ENCODE measurements at regions not wholly inside any gene's neighbourhood (a gene's known extent, or its start where the extent isn't known, plus 50 kb on each side); places are given as distances from the start of the nearest gene placed in this dataset.
"Not testable (repeated sequence)": the region's sequence is repeated elsewhere in the genome, so short reads cannot be mapped to it uniquely, and the experiment has no call there.

GRCh38 chr7:115789473-115789872 is 241.1 kb downstream of the TFEC start:
- not testable (repeated sequence) for H3K9ac ChIP-seq (ENCODE audit: low read depth, low read length); H3K36me3 ChIP-seq (ENCODE audit: insufficient read depth, low read depth, low read length); H3K4me1 ChIP-seq (ENCODE audit: insufficient read depth, low read length); H3K27me3 ChIP-seq (ENCODE audit: insufficient read depth, low read length); H3K9me3 ChIP-seq (ENCODE audit: insufficient read depth, low read depth, low read length); H3K4me3 ChIP-seq (ENCODE audit: low read length); H3K27ac ChIP-seq (ENCODE audit: low read length)

GRCh38 chr7:115782696-115783490 is 247.7 kb downstream of the TFEC start:
- Histone ChIP-seq H3K4me1 (ENCODE audit: insufficient read depth, low read length) (no peaks in the 10 kb centered on the region), H3K4me3 (ENCODE audit: low read length) (no peak overlapping the region), H3K9me3 (ENCODE audit: insufficient read depth, low read depth, low read length) (no peaks in the 10 kb centered on the region), H3K27me3 (ENCODE audit: insufficient read depth, low read length) (no peaks in the 10 kb centered on the region), H3K27ac (ENCODE audit: low read length) (no peak overlapping the region), H3K36me3 (ENCODE audit: insufficient read depth, low read depth, low read length) (no peaks in the 10 kb centered on the region), H3K9ac (ENCODE audit: low read depth, low read length) (no peak overlapping the region)

GRCh38 chr7:115779561-115779960 is 251.0 kb downstream of the TFEC start:
- Histone ChIP-seq H3K27me3 (ENCODE audit: insufficient read depth, low read length) (no peaks in the 10 kb centered on the region), H3K9ac (ENCODE audit: low read depth, low read length) (no peak overlapping the region), H3K4me3 (ENCODE audit: low read length) (no peak overlapping the region), H3K27ac (ENCODE audit: low read length) (no peak overlapping the region), H3K36me3 (ENCODE audit: insufficient read depth, low read depth, low read length) (no peaks in the 10 kb centered on the region), H3K4me1 (ENCODE audit: insufficient read depth, low read length) (no peaks in the 10 kb centered on the region), H3K9me3 (ENCODE audit: insufficient read depth, low read depth, low read length) (no peaks in the 10 kb centered on the region)

DNA sequence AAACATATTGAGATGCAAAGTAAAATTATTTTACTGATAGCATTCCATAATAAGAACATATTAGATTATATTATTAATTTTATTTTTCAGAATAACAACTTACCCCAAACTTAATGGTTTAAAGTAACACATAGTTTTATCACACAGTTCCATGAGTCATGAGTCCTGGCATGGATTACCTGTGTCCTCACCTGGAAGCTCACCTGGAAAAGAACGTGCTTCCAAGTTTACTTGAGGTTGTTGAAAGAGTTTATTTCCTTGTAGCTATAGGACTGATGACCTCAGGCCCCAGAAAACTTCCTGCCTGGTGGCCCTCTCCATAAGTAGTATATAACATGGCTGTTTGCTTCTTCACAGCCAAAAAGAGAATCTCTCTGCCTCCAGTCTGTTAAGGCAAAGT is 254.6 kb downstream of the TFEC start:
- no peaks in the 10 kb centered on the region for H3K27me3 ChIP-seq (ENCODE audit: insufficient read depth, low read length)
- H3K9me3 ChIP-seq (ENCODE audit: insufficient read depth, low read depth, low read length), result no peaks in the 10 kb centered on the region
- no peak overlapping the region for H3K9ac ChIP-seq (ENCODE audit: low read depth, low read length)
- H3K4me1 ChIP-seq (ENCODE audit: insufficient read depth, low read length), result no peaks in the 10 kb centered on the region
- H3K4me3 ChIP-seq (ENCODE audit: low read length), result no peak overlapping the region
- no peak overlapping the region for H3K27ac ChIP-seq (ENCODE audit: low read length)
- no peaks in the 10 kb centered on the region for H3K36me3 ChIP-seq (ENCODE audit: insufficient read depth, low read depth, low read length)

GRCh38 chr7:115763347-115763746 is 267.2 kb downstream of the TFEC start:
- Histone ChIP-seq H3K4me1 (ENCODE audit: insufficient read depth, low read length) (peaks cover 11% of the 10 kb centered on the region), H3K9ac (ENCODE audit: low read depth, low read length) (no peak overlapping the region), H3K4me3 (ENCODE audit: low read length) (no peak overlapping the region), H3K27me3 (ENCODE audit: insufficient read depth, low read length) (no peaks in the 10 kb centered on the region), H3K27ac (ENCODE audit: low read length) (no peak overlapping the region), H3K9me3 (ENCODE audit: insufficient read depth, low read depth, low read length) (no peaks in the 10 kb centered on the region), H3K36me3 (ENCODE audit: insufficient read depth, low read depth, low read length) (no peaks in the 10 kb centered on the region)

DNA sequence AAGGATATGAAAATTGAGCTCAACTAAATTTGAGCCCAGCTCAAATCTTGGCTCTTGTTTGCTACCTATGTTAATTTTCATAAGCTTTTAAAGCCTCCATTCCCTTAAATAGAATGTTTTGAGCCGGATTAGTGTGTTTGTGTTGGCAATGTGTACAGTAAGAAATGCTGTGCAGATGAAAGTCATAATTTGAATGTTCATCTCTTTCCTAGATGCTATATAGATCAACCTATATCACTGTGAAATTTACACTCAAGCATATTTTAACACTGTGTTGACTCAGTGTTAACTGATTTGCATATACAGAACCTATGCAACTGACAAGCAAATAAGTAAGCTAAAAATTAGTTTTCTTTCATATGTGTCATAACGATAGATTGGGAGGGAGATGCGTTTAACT is 272.5 kb downstream of the TFEC start:
- H3K27ac ChIP-seq (ENCODE audit: low read length), result no peak overlapping the region
- no peak overlapping the region for H3K4me3 ChIP-seq (ENCODE audit: low read length)
- no peaks in the 10 kb centered on the region for H3K4me1 ChIP-seq (ENCODE audit: insufficient read depth, low read length)
- no peaks in the 10 kb centered on the region for H3K27me3 ChIP-seq (ENCODE audit: insufficient read depth, low read length)
- no peaks in the 10 kb centered on the region for H3K9me3 ChIP-seq (ENCODE audit: insufficient read depth, low read depth, low read length)
- H3K9ac ChIP-seq (ENCODE audit: low read depth, low read length), result no peak overlapping the region
- H3K36me3 ChIP-seq (ENCODE audit: insufficient read depth, low read depth, low read length), result no peaks in the 10 kb centered on the region

GRCh38 chr7:115754226-115754625 is 276.3 kb downstream of the TFEC start:
- Histone ChIP-seq H3K9me3 (ENCODE audit: insufficient read depth, low read depth, low read length) (no peaks in the 10 kb centered on the region), H3K4me1 (ENCODE audit: insufficient read depth, low read length) (no peaks in the 10 kb centered on the region), H3K4me3 (ENCODE audit: low read length) (no peak overlapping the region), H3K27me3 (ENCODE audit: insufficient read depth, low read length) (no peaks in the 10 kb centered on the region), H3K27ac (ENCODE audit: low read length) (no peak overlapping the region), H3K36me3 (ENCODE audit: insufficient read depth, low read depth, low read length) (no peaks in the 10 kb centered on the region), H3K9ac (ENCODE audit: low read depth, low read length) (no peak overlapping the region)

- no peak overlapping the region for H3K4me3 ChIP-seq (ENCODE audit: low read length)
- no peaks in the 10 kb centered on the region for H3K27me3 ChIP-seq (ENCODE audit: insufficient read depth, low read length)
- no peaks in the 10 kb centered on the region for H3K4me1 ChIP-seq (ENCODE audit: insufficient read depth, low read length)
- no peak overlapping the region for H3K9ac ChIP-seq (ENCODE audit: low read depth, low read length)
- H3K36me3 ChIP-seq (ENCODE audit: insufficient read depth, low read depth, low read length), result no peaks in the 10 kb centered on the region
- H3K9me3 ChIP-seq (ENCODE audit: insufficient read depth, low read depth, low read length), result no peaks in the 10 kb centered on the region
- no peak overlapping the region for H3K27ac ChIP-seq (ENCODE audit: low read length)
Observed at GRCh38 chr7:115749924-115750323, 280.6 kb downstream of the TFEC start.

GRCh38 chr7:115748123-115748738 is 282.3 kb downstream of the TFEC start:
- Histone ChIP-seq H3K36me3 (ENCODE audit: insufficient read depth, low read depth, low read length) (no peaks in the 10 kb centered on the region), H3K4me1 (ENCODE audit: insufficient read depth, low read length) (no peaks in the 10 kb centered on the region), H3K27ac (ENCODE audit: low read length) (no peak overlapping the region), H3K9ac (ENCODE audit: low read depth, low read length) (no peak overlapping the region), H3K9me3 (ENCODE audit: insufficient read depth, low read depth, low read length) (no peaks in the 10 kb centered on the region), H3K4me3 (ENCODE audit: low read length) (no peak overlapping the region), H3K27me3 (ENCODE audit: insufficient read depth, low read length) (no peaks in the 10 kb centered on the region)

GRCh38 chr7:115747174-115747573 is 283.4 kb downstream of the TFEC start:
- Histone ChIP-seq H3K4me1 (ENCODE audit: insufficient read depth, low read length) (no peaks in the 10 kb centered on the region), H3K27me3 (ENCODE audit: insufficient read depth, low read length) (no peaks in the 10 kb centered on the region), H3K4me3 (ENCODE audit: low read length) (no peak overlapping the region), H3K9ac (ENCODE audit: low read depth, low read length) (no peak overlapping the region), H3K36me3 (ENCODE audit: insufficient read depth, low read depth, low read length) (no peaks in the 10 kb centered on the region), H3K9me3 (ENCODE audit: insufficient read depth, low read depth, low read length) (no peaks in the 10 kb centered on the region), H3K27ac (ENCODE audit: low read length) (no peak overlapping the region)

GRCh38 chr7:115740043-115740442 is 290.5 kb downstream of the TFEC start:
- no peak overlapping the region for H3K27ac ChIP-seq (ENCODE audit: low read length)
- no peaks in the 10 kb centered on the region for H3K27me3 ChIP-seq (ENCODE audit: insufficient read depth, low read length)
- H3K36me3 ChIP-seq (ENCODE audit: insufficient read depth, low read depth, low read length), result no peaks in the 10 kb centered on the region
- H3K9ac ChIP-seq (ENCODE audit: low read depth, low read length), result no peak overlapping the region
- no peaks in the 10 kb centered on the region for H3K9me3 ChIP-seq (ENCODE audit: insufficient read depth, low read depth, low read length)
- H3K4me1 ChIP-seq (ENCODE audit: insufficient read depth, low read length), result no peaks in the 10 kb centered on the region
- no peak overlapping the region for H3K4me3 ChIP-seq (ENCODE audit: low read length)

- Histone ChIP-seq H3K27ac (ENCODE audit: low read length) (no peak overlapping the region), H3K9me3 (ENCODE audit: insufficient read depth, low read depth, low read length) (no peaks in the 10 kb centered on the region), H3K27me3 (ENCODE audit: insufficient read depth, low read length) (no peaks in the 10 kb centered on the region), H3K4me1 (ENCODE audit: insufficient read depth, low read length) (peaks cover 4% of the 10 kb centered on the region; the same call in 1 of the 2 replicates), H3K9ac (ENCODE audit: low read depth, low read length) (no peak overlapping the region), H3K36me3 (ENCODE audit: insufficient read depth, low read depth, low read length) (no peaks in the 10 kb centered on the region), H3K4me3 (ENCODE audit: low read length) (no peak overlapping the region)
Observed at GRCh38 chr7:115734641-115735040, 295.9 kb downstream of the TFEC start.
